H1 (cell line): ENCODE measurements at regions not wholly inside any gene's neighbourhood (a gene's known extent, or its start where the extent isn't known, plus 50 kb on each side); places are given as distances from the start of the nearest gene placed in this dataset.

Experiments used
- BACH1 ChIP-seq: IDR thresholded peaks from 2 replicates; pipeline ENCODE4 v1.6.1; 2012; ENCODE audit warnings: low read length, improper control_type of control experiment
- CEBPB ChIP-seq: IDR thresholded peaks from 2 replicates; pipeline ENCODE4 v1.6.1; 2012; ENCODE audit warnings: low read depth, low read length
- CTBP2 ChIP-seq: IDR thresholded peaks from 2 replicates; pipeline ENCODE4 v1.7.0; 2011; ENCODE audit warnings: borderline replicate concordance, mild to moderate bottlenecking, moderate library complexity, mixed read lengths, low read length; ENCODE audit not compliant: insufficient read depth, insufficient read length
- EP300 ChIP-seq, 2 experiments: IDR thresholded peaks; 1 replicate in 1 of 2; 2 replicates in 1 of 2; pipeline ENCODE4 v1.6.1; 2011 to 2012; ENCODE audit warnings: low read depth in 2 of 2, low read length in 2 of 2, mild to moderate bottlenecking in 2 of 2, borderline replicate concordance in 1 of 2, inconsistent platforms in 1 of 2, moderate library complexity in 1 of 2
- HDAC6 ChIP-seq: IDR thresholded peaks from one replicate; pipeline ENCODE4 v1.7.1; 2012; ENCODE audit warnings: low read depth, mild to moderate bottlenecking, inconsistent platforms, low read length, moderate library complexity
- JUND ChIP-seq: IDR thresholded peaks from 2 replicates; pipeline ENCODE4 v1.6.1; 2011; ENCODE audit warnings: mild to moderate bottlenecking, improper control_type of control experiment, low read length
- MAFK ChIP-seq: IDR thresholded peaks from 2 replicates; pipeline ENCODE4 v1.6.1; 2012; ENCODE audit warnings: low read depth, mild to moderate bottlenecking, improper control_type of control experiment, low read length
- POLR2A ChIP-seq, 2 experiments: IDR thresholded peaks; 1 replicate in 1 of 2; 2 replicates in 1 of 2; pipeline ENCODE4 v1.6.1; 2011; ENCODE audit warnings: low read depth in 2 of 2, low read length in 2 of 2, mild to moderate bottlenecking in 2 of 2; ENCODE audit errors: control extremely low read depth in 1 of 2
- ZNF274 ChIP-seq: IDR thresholded peaks from 2 replicates; pipeline ENCODE4 v1.7.0; 2012; ENCODE audit warnings: low read length, borderline replicate concordance; ENCODE audit errors: extremely low read depth
- TF ChIP-seq, protein P1 (sequence below), 3 experiments: IDR thresholded peaks; 1 replicate in 2 of 3; 2 replicates in 1 of 3; pipeline versions ENCODE4 v1.5.1 to v1.6.1; 2011; ENCODE audit warnings: low read length in 3 of 3, mild to moderate bottlenecking in 3 of 3, inconsistent platforms in 2 of 3, low read depth in 1 of 3, moderate library complexity in 1 of 3; ENCODE audit not compliant: insufficient read depth in 1 of 3; ENCODE audit errors: control extremely low read depth in 1 of 3
- TF ChIP-seq, protein P2 (sequence below): IDR thresholded peaks from 2 replicates; pipeline ENCODE4 v1.6.1; 2011; ENCODE audit warnings: low read length, improper control_type of control experiment

DNA sequence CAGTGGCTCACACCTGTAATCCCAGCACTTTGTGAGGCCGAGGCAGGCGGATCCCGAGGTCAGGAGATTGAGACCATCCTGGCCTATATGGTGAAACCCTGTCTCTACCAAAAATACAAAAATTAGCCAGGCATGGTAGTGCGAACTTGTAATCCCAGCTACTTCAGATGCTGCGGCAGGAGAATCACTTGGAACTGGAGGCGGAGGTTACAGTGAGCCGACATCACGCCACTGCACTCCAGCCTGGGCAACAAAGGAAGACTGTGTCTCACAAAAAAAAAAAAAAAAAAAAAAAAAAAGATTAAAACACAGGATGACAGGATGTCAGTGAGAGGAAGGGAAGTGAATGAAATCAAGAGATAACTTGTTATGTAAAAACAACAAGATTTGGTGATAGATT is 1158.5 kb downstream of the PCDH9 start:
- TF ChIP-seq, protein P1, sequence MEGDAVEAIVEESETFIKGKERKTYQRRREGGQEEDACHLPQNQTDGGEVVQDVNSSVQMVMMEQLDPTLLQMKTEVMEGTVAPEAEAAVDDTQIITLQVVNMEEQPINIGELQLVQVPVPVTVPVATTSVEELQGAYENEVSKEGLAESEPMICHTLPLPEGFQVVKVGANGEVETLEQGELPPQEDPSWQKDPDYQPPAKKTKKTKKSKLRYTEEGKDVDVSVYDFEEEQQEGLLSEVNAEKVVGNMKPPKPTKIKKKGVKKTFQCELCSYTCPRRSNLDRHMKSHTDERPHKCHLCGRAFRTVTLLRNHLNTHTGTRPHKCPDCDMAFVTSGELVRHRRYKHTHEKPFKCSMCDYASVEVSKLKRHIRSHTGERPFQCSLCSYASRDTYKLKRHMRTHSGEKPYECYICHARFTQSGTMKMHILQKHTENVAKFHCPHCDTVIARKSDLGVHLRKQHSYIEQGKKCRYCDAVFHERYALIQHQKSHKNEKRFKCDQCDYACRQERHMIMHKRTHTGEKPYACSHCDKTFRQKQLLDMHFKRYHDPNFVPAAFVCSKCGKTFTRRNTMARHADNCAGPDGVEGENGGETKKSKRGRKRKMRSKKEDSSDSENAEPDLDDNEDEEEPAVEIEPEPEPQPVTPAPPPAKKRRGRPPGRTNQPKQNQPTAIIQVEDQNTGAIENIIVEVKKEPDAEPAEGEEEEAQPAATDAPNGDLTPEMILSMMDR (IDR thresholded peaks at IDR 0.05; ENCODE audit: control extremely low read depth in 1 of 3, insufficient read depth in 1 of 3, low read depth in 1 of 3, low read length in 3 of 3), result no peak
- TF ChIP-seq EP300 (IDR thresholded peaks at IDR 0.05; ENCODE audit: borderline replicate concordance in 1 of 2, low read depth in 2 of 2, low read length in 2 of 2), result no peak
- TF ChIP-seq HDAC6, result no peak
- no peak for TF ChIP-seq ZNF274
- no peak for TF ChIP-seq MAFK
- no peak for TF ChIP-seq BACH1
- TF ChIP-seq, protein P2, sequence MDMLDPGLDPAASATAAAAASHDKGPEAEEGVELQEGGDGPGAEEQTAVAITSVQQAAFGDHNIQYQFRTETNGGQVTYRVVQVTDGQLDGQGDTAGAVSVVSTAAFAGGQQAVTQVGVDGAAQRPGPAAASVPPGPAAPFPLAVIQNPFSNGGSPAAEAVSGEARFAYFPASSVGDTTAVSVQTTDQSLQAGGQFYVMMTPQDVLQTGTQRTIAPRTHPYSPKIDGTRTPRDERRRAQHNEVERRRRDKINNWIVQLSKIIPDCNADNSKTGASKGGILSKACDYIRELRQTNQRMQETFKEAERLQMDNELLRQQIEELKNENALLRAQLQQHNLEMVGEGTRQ, result no peak
- no peak for TF ChIP-seq POLR2A (IDR thresholded peaks at IDR 0.05; ENCODE audit: control extremely low read depth in 1 of 2, low read depth in 2 of 2, low read length in 2 of 2)
- no peak for TF ChIP-seq CTBP2
- no peak for TF ChIP-seq JUND
- TF ChIP-seq CEBPB, result no peak
